WTC11 (cell line): ENCODE measurements at regions not wholly inside any gene's neighbourhood (a gene's known extent, or its start where the extent isn't known, plus 50 kb on each side); places are given as distances from the start of the nearest gene placed in this dataset.

ENCODE experiments used
- ATAC-seq: fragments of 200-7000 bp; cut with Tn5 transposase; 2 replicates; pipeline ENCODE4 v1.10.0; 2021; ENCODE audit warnings: mild to moderate bottlenecking, moderate library complexity
- CTCF ChIA-PET: fragments of 300-600 bp; sonication (Branson Sonifier 250); formaldehyde crosslinking; loops from one replicate; lab custom pipeline; 2021; ENCODE audit warnings: antibody characterized with exemption; lab: Charles Lee
- POLR2A ChIA-PET: fragments of 350-600 bp; sonication (Branson Sonifier 250); formaldehyde crosslinking; loops from one replicate; lab custom pipeline; 2021; ENCODE audit warnings: antibody characterized with exemption; lab: Charles Lee
- DNase-seq: peaks from one replicate; pipeline ENCODE4 v3.0.0; 2021; ENCODE audit warnings: low spot score
- H3K27ac Mint-ChIP-seq: 2 replicates; pipeline ENCODE4 v1.8.0; 2021; ENCODE audit warnings: mixed read lengths
- H3K27me3 Mint-ChIP-seq: 2 replicates; pipeline ENCODE4 v1.8.0; 2021; ENCODE audit warnings: low read depth, mild to moderate bottlenecking, moderate library complexity, mixed read lengths
- H3K36me3 Mint-ChIP-seq: 2 replicates; pipeline ENCODE4 v1.8.0; 2021; ENCODE audit warnings: mixed read lengths
- H3K4me1 Mint-ChIP-seq: 2 replicates; pipeline ENCODE4 v1.8.0; 2022; ENCODE audit warnings: mixed read lengths
- H3K4me3 Mint-ChIP-seq: 2 replicates; pipeline ENCODE4 v1.8.0; 2021; ENCODE audit warnings: mild to moderate bottlenecking, moderate library complexity, mixed read lengths
- H3K9me3 Mint-ChIP-seq: 2 replicates; pipeline ENCODE4 v1.8.0; 2021; ENCODE audit warnings: mixed read lengths
- ATF1 ChIP-seq: sonication (generic); formaldehyde crosslinking; IDR thresholded peaks from 2 replicates; pipeline ENCODE4 v1.8.1; 2023; ENCODE audit warnings: mild to moderate bottlenecking, moderate library complexity, missing genetic modification reagents
- ATF3 ChIP-seq: sonication (generic); formaldehyde crosslinking; conservative IDR thresholded peaks from 2 replicates; pipeline ENCODE4 v1.8.1; 2022; ENCODE audit warnings: mild to moderate bottlenecking, missing genetic modification reagents
- CDX4 ChIP-seq: fragments of 250-450 bp; sonication (Bioruptor Pico); IDR thresholded peaks from 2 replicates; pipeline ENCODE4 v1.9.0; 2021; ENCODE audit warnings: moderate library complexity, mild to moderate bottlenecking, inconsistent platforms, borderline replicate concordance
- MYBL2 ChIP-seq: sonication (generic); formaldehyde crosslinking; IDR thresholded peaks from 2 replicates; pipeline ENCODE4 v1.8.1; 2023; ENCODE audit warnings: mild to moderate bottlenecking, moderate library complexity, missing genetic modification reagents
- NFYB ChIP-seq: sonication (generic); formaldehyde crosslinking; conservative IDR thresholded peaks from 2 replicates; pipeline ENCODE4 v1.8.0; 2022; ENCODE audit warnings: low read depth, missing genetic modification reagents
- RORB ChIP-seq: fragments of 250-450 bp; sonication (Bioruptor Pico); IDR thresholded peaks from 2 replicates; pipeline ENCODE4 v1.9.0; 2021; ENCODE audit warnings: mild to moderate bottlenecking
- SMAD4 ChIP-seq: sonication (generic); formaldehyde crosslinking; IDR thresholded peaks from 2 replicates; pipeline ENCODE4 v1.8.0; 2022; ENCODE audit warnings: mild to moderate bottlenecking, missing genetic modification reagents
- TEAD4 ChIP-seq: sonication (generic); formaldehyde crosslinking; IDR thresholded peaks from 2 replicates; pipeline ENCODE4 v1.8.0; 2022; ENCODE audit warnings: mild to moderate bottlenecking, missing genetic modification reagents
- TP53 ChIP-seq: sonication (generic); formaldehyde crosslinking; IDR thresholded peaks from 2 replicates; pipeline ENCODE4 v1.8.1; 2023; ENCODE audit warnings: mild to moderate bottlenecking, missing genetic modification reagents
- ZNF219 ChIP-seq: sonication (generic); formaldehyde crosslinking; IDR thresholded peaks from 2 replicates; pipeline ENCODE4 v1.8.0; 2023; ENCODE audit warnings: missing genetic modification reagents, mild to moderate bottlenecking, borderline replicate concordance
- ZNF317 ChIP-seq: sonication (generic); formaldehyde crosslinking; IDR thresholded peaks from 2 replicates; pipeline ENCODE4 v1.8.1; 2023; ENCODE audit warnings: low read depth, mild to moderate bottlenecking, moderate library complexity, missing genetic modification reagents, borderline replicate concordance
- ZNF396 ChIP-seq: fragments of 250-450 bp; sonication (Bioruptor Pico); IDR thresholded peaks from 2 replicates; pipeline ENCODE4 v1.8.0; 2021; ENCODE audit warnings: mild to moderate bottlenecking, moderate library complexity, borderline replicate concordance
- ZNF423 ChIP-seq: fragments of 250-450 bp; sonication (Bioruptor Pico); IDR thresholded peaks from 2 replicates; pipeline ENCODE4 v2.1.2; 2022; ENCODE audit warnings: mild to moderate bottlenecking, moderate library complexity
- ZNF532 ChIP-seq: fragments of 250-450 bp; sonication (Bioruptor Pico); IDR thresholded peaks from 2 replicates; pipeline ENCODE4 v1.9.0; 2021; ENCODE audit warnings: mild to moderate bottlenecking, borderline replicate concordance
- TF ChIP-seq, protein P1 (sequence below): sonication (generic); formaldehyde crosslinking; IDR thresholded peaks from 2 replicates; pipeline ENCODE4 v1.8.1; 2023; ENCODE audit warnings: mild to moderate bottlenecking, missing genetic modification reagents, borderline replicate concordance
- TF ChIP-seq, protein P2 (sequence below): sonication (generic); formaldehyde crosslinking; IDR thresholded peaks from 2 replicates; pipeline ENCODE4 v1.8.0; 2022; ENCODE audit warnings: mild to moderate bottlenecking, missing genetic modification reagents
- TF ChIP-seq, protein P3 (sequence below): sonication (generic); formaldehyde crosslinking; IDR thresholded peaks from 2 replicates; pipeline ENCODE4 v1.8.0; 2023; ENCODE audit warnings: missing genetic modification reagents
- TF ChIP-seq, protein P4 (sequence below): sonication (generic); formaldehyde crosslinking; IDR thresholded peaks from 2 replicates; pipeline ENCODE4 v1.8.1; 2023; ENCODE audit warnings: mild to moderate bottlenecking, missing genetic modification reagents, moderate library complexity
- TF ChIP-seq, protein P5 (sequence below): sonication (generic); formaldehyde crosslinking; IDR thresholded peaks from 2 replicates; pipeline ENCODE4 v1.8.0; 2023; ENCODE audit warnings: missing genetic modification reagents, mild to moderate bottlenecking, borderline replicate concordance
- TF ChIP-seq, protein P6 (sequence below): sonication (generic); formaldehyde crosslinking; IDR thresholded peaks from 2 replicates; pipeline ENCODE4 v1.8.1; 2022; ENCODE audit warnings: low read depth, mild to moderate bottlenecking, moderate library complexity, missing genetic modification reagents, borderline replicate concordance

DNA sequence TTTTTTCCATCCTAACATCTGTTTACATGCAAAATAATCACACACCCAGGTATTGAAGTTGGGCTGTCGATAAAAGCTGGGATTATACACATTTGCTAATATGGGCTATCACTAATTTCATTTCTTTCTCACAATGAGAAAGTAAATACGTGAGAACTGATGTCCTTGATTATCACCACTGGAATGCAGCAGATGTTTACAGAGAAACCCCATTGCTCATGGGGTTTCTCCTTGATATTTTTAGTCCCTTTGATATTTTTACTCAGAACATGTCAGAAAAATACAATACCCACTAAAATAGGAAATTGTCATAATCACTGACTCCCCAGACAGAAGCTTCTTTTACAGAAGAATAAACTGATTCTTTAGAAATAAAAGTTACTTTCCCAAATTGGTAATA is 535.1 kb upstream of the CCDC54 start (continued):
- TF ChIP-seq, protein P1, sequence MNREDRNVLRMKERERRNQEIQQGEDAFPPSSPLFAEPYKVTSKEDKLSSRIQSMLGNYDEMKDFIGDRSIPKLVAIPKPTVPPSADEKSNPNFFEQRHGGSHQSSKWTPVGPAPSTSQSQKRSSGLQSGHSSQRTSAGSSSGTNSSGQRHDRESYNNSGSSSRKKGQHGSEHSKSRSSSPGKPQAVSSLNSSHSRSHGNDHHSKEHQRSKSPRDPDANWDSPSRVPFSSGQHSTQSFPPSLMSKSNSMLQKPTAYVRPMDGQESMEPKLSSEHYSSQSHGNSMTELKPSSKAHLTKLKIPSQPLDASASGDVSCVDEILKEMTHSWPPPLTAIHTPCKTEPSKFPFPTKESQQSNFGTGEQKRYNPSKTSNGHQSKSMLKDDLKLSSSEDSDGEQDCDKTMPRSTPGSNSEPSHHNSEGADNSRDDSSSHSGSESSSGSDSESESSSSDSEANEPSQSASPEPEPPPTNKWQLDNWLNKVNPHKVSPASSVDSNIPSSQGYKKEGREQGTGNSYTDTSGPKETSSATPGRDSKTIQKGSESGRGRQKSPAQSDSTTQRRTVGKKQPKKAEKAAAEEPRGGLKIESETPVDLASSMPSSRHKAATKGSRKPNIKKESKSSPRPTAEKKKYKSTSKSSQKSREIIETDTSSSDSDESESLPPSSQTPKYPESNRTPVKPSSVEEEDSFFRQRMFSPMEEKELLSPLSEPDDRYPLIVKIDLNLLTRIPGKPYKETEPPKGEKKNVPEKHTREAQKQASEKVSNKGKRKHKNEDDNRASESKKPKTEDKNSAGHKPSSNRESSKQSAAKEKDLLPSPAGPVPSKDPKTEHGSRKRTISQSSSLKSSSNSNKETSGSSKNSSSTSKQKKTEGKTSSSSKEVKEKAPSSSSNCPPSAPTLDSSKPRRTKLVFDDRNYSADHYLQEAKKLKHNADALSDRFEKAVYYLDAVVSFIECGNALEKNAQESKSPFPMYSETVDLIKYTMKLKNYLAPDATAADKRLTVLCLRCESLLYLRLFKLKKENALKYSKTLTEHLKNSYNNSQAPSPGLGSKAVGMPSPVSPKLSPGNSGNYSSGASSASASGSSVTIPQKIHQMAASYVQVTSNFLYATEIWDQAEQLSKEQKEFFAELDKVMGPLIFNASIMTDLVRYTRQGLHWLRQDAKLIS (CRISPR knock-in tag): no peak
- TF ChIP-seq SMAD4 (CRISPR knock-in tag) (no peak), ATF3 (no peak), TEAD4 (no peak), TP53 (no peak), ZNF317 (no peak), ATF1 (CRISPR knock-in tag) (no peak), ZNF396 (CRISPR knock-in tag) (no peak)
- TF ChIP-seq, protein P2, sequence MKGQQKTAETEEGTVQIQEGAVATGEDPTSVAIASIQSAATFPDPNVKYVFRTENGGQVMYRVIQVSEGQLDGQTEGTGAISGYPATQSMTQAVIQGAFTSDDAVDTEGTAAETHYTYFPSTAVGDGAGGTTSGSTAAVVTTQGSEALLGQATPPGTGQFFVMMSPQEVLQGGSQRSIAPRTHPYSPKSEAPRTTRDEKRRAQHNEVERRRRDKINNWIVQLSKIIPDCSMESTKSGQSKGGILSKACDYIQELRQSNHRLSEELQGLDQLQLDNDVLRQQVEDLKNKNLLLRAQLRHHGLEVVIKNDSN (CRISPR knock-in tag): no peak

GRCh38 chr3:106844638-106845037 is 532.6 kb upstream of the CCDC54 start:
- no peak overlapping the region for H3K27ac Mint-ChIP-seq
- 0 out of 2 replicates have a peak, but pooled peaks cover 2% of the 10 kb centered on the region for H3K27me3 Mint-ChIP-seq
- no peak overlapping the region for H3K4me3 Mint-ChIP-seq
- DNase-seq: no peak
- ChIA-PET POLR2A (no interaction called here), CTCF (no interaction called here)
- peaks cover 23% of the 10 kb centered on the region for H3K4me1 Mint-ChIP-seq
- H3K9me3 Mint-ChIP-seq: peaks cover 8% of the 10 kb centered on the region
- no peak for ATAC-seq
- H3K36me3 Mint-ChIP-seq: peaks cover 7% of the 10 kb centered on the region
- TF ChIP-seq NFYB (CRISPR knock-in tag) (no peak), ZNF219 (CRISPR knock-in tag) (no peak), RORB (CRISPR knock-in tag) (no peak), MYBL2 (CRISPR knock-in tag) (no peak), CDX4 (CRISPR knock-in tag) (no peak), ZNF532 (CRISPR knock-in tag) (no peak), ZNF423 (CRISPR knock-in tag) (no peak)
- TF ChIP-seq, protein P3, sequence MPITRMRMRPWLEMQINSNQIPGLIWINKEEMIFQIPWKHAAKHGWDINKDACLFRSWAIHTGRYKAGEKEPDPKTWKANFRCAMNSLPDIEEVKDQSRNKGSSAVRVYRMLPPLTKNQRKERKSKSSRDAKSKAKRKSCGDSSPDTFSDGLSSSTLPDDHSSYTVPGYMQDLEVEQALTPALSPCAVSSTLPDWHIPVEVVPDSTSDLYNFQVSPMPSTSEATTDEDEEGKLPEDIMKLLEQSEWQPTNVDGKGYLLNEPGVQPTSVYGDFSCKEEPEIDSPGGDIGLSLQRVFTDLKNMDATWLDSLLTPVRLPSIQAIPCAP: no peak
- TF ChIP-seq, protein P4, sequence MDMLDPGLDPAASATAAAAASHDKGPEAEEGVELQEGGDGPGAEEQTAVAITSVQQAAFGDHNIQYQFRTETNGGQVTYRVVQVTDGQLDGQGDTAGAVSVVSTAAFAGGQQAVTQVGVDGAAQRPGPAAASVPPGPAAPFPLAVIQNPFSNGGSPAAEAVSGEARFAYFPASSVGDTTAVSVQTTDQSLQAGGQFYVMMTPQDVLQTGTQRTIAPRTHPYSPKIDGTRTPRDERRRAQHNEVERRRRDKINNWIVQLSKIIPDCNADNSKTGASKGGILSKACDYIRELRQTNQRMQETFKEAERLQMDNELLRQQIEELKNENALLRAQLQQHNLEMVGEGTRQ (CRISPR knock-in tag): no peak
- TF ChIP-seq, protein P5, sequence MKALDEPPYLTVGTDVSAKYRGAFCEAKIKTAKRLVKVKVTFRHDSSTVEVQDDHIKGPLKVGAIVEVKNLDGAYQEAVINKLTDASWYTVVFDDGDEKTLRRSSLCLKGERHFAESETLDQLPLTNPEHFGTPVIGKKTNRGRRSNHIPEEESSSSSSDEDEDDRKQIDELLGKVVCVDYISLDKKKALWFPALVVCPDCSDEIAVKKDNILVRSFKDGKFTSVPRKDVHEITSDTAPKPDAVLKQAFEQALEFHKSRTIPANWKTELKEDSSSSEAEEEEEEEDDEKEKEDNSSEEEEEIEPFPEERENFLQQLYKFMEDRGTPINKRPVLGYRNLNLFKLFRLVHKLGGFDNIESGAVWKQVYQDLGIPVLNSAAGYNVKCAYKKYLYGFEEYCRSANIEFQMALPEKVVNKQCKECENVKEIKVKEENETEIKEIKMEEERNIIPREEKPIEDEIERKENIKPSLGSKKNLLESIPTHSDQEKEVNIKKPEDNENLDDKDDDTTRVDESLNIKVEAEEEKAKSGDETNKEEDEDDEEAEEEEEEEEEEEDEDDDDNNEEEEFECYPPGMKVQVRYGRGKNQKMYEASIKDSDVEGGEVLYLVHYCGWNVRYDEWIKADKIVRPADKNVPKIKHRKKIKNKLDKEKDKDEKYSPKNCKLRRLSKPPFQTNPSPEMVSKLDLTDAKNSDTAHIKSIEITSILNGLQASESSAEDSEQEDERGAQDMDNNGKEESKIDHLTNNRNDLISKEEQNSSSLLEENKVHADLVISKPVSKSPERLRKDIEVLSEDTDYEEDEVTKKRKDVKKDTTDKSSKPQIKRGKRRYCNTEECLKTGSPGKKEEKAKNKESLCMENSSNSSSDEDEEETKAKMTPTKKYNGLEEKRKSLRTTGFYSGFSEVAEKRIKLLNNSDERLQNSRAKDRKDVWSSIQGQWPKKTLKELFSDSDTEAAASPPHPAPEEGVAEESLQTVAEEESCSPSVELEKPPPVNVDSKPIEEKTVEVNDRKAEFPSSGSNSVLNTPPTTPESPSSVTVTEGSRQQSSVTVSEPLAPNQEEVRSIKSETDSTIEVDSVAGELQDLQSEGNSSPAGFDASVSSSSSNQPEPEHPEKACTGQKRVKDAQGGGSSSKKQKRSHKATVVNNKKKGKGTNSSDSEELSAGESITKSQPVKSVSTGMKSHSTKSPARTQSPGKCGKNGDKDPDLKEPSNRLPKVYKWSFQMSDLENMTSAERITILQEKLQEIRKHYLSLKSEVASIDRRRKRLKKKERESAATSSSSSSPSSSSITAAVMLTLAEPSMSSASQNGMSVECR: no peak
- TF ChIP-seq, protein P6, sequence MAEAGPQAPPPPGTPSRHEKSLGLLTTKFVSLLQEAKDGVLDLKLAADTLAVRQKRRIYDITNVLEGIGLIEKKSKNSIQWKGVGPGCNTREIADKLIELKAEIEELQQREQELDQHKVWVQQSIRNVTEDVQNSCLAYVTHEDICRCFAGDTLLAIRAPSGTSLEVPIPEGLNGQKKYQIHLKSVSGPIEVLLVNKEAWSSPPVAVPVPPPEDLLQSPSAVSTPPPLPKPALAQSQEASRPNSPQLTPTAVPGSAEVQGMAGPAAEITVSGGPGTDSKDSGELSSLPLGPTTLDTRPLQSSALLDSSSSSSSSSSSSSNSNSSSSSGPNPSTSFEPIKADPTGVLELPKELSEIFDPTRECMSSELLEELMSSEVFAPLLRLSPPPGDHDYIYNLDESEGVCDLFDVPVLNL (CRISPR knock-in tag): no peak
